ENCODE measurements at regions not wholly inside any gene's neighbourhood (a gene's known extent, or its start where the extent isn't known, plus 50 kb on each side); places are given as distances from the start of the nearest gene placed in this dataset.

- TF ChIP-seq NPAS2 (CRISPR knock-in tag; IDR thresholded peaks at IDR 0.05; ENCODE audit: borderline replicate concordance) (no peak), POLR2A (IDR thresholded peaks at IDR 0.05; ENCODE audit: low read length) (no peak), PBX3 (IDR thresholded peaks at IDR 0.05) (no peak), POLR2AphosphoS2 (conservative IDR thresholded peaks at IDR 0.05; ENCODE audit: low read length) (no peak), CTCF (IDR thresholded peaks at IDR 0.05) (no peak), BCL3 (IDR thresholded peaks at IDR 0.05) (no peak), RAD21 (conservative IDR thresholded peaks at IDR 0.05 in 1 of 2, IDR thresholded peaks at IDR 0.05 in 1 of 2) (no peak), SMC3 (IDR thresholded peaks at IDR 0.05) (no peak), REST (IDR thresholded peaks at IDR 0.05) (no peak), HOXB13 (CRISPR knock-in tag; IDR thresholded peaks at IDR 0.05; ENCODE audit: low read depth) (no peak), ELK1 (IDR thresholded peaks at IDR 0.05; ENCODE audit: low read depth, low read length) (no peak), EP300 (IDR thresholded peaks at IDR 0.05) (no peak), ZNF302 (CRISPR knock-in tag; IDR thresholded peaks at IDR 0.05) (no peak)
- TF ChIP-seq, protein P1, sequence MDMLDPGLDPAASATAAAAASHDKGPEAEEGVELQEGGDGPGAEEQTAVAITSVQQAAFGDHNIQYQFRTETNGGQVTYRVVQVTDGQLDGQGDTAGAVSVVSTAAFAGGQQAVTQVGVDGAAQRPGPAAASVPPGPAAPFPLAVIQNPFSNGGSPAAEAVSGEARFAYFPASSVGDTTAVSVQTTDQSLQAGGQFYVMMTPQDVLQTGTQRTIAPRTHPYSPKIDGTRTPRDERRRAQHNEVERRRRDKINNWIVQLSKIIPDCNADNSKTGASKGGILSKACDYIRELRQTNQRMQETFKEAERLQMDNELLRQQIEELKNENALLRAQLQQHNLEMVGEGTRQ (IDR thresholded peaks at IDR 0.05), result no peak
These were observed 73.6 kb downstream of the BMP2 start for GRCh38 chr20:6841128-6841527.

Measured in A549 (cell line).